HG03565 (cell line): ENCODE measurements at regions not wholly inside any gene's neighbourhood (a gene's known extent, or its start where the extent isn't known, plus 50 kb on each side); places are given as distances from the start of the nearest gene placed in this dataset.
A peak's percentile ranks its signal among the peaks of the same experiment; 100 is the strongest.

Source experiments
- ATAC-seq: cut with Tn5 transposase; IDR thresholded peaks from one replicate; pipeline ENCODE4 v1.9.1; 2021; ENCODE audit warnings: mild to moderate bottlenecking, moderate library complexity; ENCODE audit not compliant: unreplicated experiment

GRCh38 chr4:181234951-181235680, 1008.1 kb upstream of the TENM3 start:
- ATAC-seq, result no peak

- ATAC-seq, result no peak
Measured at GRCh38 chr4:181245326-181245725, 997.9 kb upstream of the TENM3 start.

GRCh38 chr4:181249031-181249430, 994.2 kb upstream of the TENM3 start:
- ATAC-seq, result no peak

GRCh38 chr4:181254771-181255170, 988.4 kb upstream of the TENM3 start:
- no peak for ATAC-seq

GRCh38 chr4:181258569-181258968, 984.6 kb upstream of the TENM3 start:
- no peak for ATAC-seq

GRCh38 chr4:181259081-181259709, 984.0 kb upstream of the TENM3 start:
- ATAC-seq, result no peak

- ATAC-seq, result no peak
Measured at GRCh38 chr4:181261279-181261678, 981.9 kb upstream of the TENM3 start.

- no peak for ATAC-seq
Measured at GRCh38 chr4:181264893-181265292, 978.3 kb upstream of the TENM3 start.

GRCh38 chr4:181265370-181265769, 977.8 kb upstream of the TENM3 start:
- no peak for ATAC-seq

- ATAC-seq, result no peak
Measured at GRCh38 chr4:181271116-181271640, 972.0 kb upstream of the TENM3 start.

GRCh38 chr4:181272422-181272821, 970.8 kb upstream of the TENM3 start:
- ATAC-seq, result no peak

GRCh38 chr4:181278941-181279340, 964.3 kb upstream of the TENM3 start:
- ATAC-seq, result no peak

- ATAC-seq, result no peak
Measured at GRCh38 chr4:181281451-181281850, 961.8 kb upstream of the TENM3 start.

- ATAC-seq, result no peak
Measured at GRCh38 chr4:181289198-181289597, 954.0 kb upstream of the TENM3 start.

GRCh38 chr4:181291615-181292014, 951.6 kb upstream of the TENM3 start:
- no peak for ATAC-seq

- ATAC-seq, result no peak
Measured at GRCh38 chr4:181293014-181293413, 950.2 kb upstream of the TENM3 start.

GRCh38 chr4:181293541-181293940, 949.7 kb upstream of the TENM3 start:
- no peak for ATAC-seq

GRCh38 chr4:181294421-181294820, 948.8 kb upstream of the TENM3 start:
- ATAC-seq, result no peak

- peak; percentile 83 for ATAC-seq
Measured at GRCh38 chr4:181301735-181302710, 941.2 kb upstream of the TENM3 start.

GRCh38 chr4:181307824-181308223, 935.4 kb upstream of the TENM3 start:
- no peak for ATAC-seq
